ENCODE measurements at regions not wholly inside any gene's neighbourhood (a gene's known extent, or its start where the extent isn't known, plus 50 kb on each side); places are given as distances from the start of the nearest gene placed in this dataset.

DNA sequence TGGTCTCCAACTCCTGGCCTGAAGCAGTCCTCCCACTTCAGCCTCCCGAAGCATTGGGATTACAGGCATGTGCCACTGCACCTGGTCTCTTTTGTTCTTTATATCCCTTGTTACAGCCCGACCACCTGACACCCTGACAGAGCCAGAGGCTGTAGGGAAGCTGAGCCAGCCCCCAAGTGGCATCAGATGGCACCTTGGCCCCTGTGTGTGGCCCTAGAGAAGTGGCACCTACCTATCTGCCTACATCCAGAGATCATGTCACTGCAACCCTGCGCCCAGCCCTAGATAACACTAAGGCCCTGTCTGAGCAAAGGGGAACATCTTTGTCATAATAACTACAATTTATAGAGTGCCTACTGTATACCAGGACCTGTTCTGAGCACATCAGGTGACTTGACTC, 235.0 kb downstream of the AACS start:
- Mint-ChIP-seq H3K27me3 (ENCODE audit: unreplicated experiment) (no peaks in the 10 kb centered on the region), H3K27ac (ENCODE audit: unreplicated experiment) (no peak overlapping the region), H3K4me1 (ENCODE audit: unreplicated experiment) (no peaks in the 10 kb centered on the region), H3K9me3 (ENCODE audit: unreplicated experiment) (no peaks in the 10 kb centered on the region), H3K36me3 (ENCODE audit: unreplicated experiment) (no peaks in the 10 kb centered on the region), H3K4me3 (ENCODE audit: unreplicated experiment) (no peak overlapping the region)
- no peak for DNase-seq (ENCODE audit: extremely low spot score, unreplicated experiment)
- TF ChIP-seq, protein P1, sequence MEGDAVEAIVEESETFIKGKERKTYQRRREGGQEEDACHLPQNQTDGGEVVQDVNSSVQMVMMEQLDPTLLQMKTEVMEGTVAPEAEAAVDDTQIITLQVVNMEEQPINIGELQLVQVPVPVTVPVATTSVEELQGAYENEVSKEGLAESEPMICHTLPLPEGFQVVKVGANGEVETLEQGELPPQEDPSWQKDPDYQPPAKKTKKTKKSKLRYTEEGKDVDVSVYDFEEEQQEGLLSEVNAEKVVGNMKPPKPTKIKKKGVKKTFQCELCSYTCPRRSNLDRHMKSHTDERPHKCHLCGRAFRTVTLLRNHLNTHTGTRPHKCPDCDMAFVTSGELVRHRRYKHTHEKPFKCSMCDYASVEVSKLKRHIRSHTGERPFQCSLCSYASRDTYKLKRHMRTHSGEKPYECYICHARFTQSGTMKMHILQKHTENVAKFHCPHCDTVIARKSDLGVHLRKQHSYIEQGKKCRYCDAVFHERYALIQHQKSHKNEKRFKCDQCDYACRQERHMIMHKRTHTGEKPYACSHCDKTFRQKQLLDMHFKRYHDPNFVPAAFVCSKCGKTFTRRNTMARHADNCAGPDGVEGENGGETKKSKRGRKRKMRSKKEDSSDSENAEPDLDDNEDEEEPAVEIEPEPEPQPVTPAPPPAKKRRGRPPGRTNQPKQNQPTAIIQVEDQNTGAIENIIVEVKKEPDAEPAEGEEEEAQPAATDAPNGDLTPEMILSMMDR (IDR thresholded peaks at IDR 0.05) = no peak

DNA sequence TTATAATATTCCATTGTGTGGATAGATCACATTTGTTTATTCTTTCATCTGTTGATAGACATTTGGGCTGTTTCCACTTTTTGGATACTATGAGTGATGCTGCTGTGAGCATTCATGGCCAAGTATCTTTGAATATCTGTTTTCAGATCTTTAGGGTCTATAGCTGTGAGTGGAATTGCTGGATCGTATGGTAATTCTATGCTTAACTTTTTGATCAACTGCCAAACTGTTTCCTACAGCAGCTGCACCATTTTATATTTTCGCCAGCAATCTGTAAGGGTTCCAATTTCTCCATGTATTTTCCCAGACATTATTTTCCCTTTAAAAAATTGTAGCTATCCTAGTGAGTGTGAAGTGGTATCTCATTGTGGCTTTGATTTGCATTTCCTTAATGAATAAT, 238.1 kb downstream of the AACS start:
- TF ChIP-seq, protein P1 (IDR thresholded peaks at IDR 0.05) = no peak
- H3K9me3 Mint-ChIP-seq (ENCODE audit: unreplicated experiment) = no peaks in the 10 kb centered on the region
- no peaks in the 10 kb centered on the region for H3K4me1 Mint-ChIP-seq (ENCODE audit: unreplicated experiment)
- no peak overlapping the region for H3K4me3 Mint-ChIP-seq (ENCODE audit: unreplicated experiment)
- H3K36me3 Mint-ChIP-seq (ENCODE audit: unreplicated experiment) = no peaks in the 10 kb centered on the region
- DNase-seq (ENCODE audit: extremely low spot score, unreplicated experiment) = no peak
- H3K27me3 Mint-ChIP-seq (ENCODE audit: unreplicated experiment) = no peaks in the 10 kb centered on the region
- no peak overlapping the region for H3K27ac Mint-ChIP-seq (ENCODE audit: unreplicated experiment)

- H3K4me1 Mint-ChIP-seq (ENCODE audit: unreplicated experiment) = no peaks in the 10 kb centered on the region
- H3K36me3 Mint-ChIP-seq (ENCODE audit: unreplicated experiment) = no peaks in the 10 kb centered on the region
- no peak overlapping the region for H3K4me3 Mint-ChIP-seq (ENCODE audit: unreplicated experiment)
- no peak for DNase-seq (ENCODE audit: extremely low spot score, unreplicated experiment)
- H3K9me3 Mint-ChIP-seq (ENCODE audit: unreplicated experiment) = no peaks in the 10 kb centered on the region
- no peak overlapping the region for H3K27ac Mint-ChIP-seq (ENCODE audit: unreplicated experiment)
- TF ChIP-seq, protein P1 (IDR thresholded peaks at IDR 0.05) = no peak
- no peaks in the 10 kb centered on the region for H3K27me3 Mint-ChIP-seq (ENCODE audit: unreplicated experiment)
Observed at GRCh38 chr12:125304029-125304428, 238.8 kb downstream of the AACS start.

DNA sequence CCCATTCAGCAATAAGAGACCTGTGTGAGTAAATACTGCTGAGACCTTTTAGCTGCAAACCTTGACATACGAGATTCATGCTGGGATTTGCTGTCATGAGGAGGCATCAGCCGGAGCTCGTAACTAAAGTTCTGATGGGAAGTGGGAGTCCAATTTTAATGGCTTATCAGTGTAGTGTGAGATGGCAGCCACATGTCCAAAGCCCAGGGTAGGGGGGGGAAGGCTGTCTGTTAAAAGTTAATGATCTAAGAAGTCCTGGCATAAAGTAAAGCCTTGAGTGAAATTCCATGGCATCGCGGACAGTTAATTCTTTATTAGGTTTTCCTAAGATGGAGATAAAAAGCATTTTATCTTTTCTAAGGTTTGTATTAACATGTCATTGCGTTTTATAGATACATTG, 240.0 kb downstream of the AACS start:
- H3K36me3 Mint-ChIP-seq (ENCODE audit: unreplicated experiment) = no peaks in the 10 kb centered on the region
- H3K27ac Mint-ChIP-seq (ENCODE audit: unreplicated experiment) = no peak overlapping the region
- TF ChIP-seq, protein P1 (IDR thresholded peaks at IDR 0.05) = no peak
- H3K9me3 Mint-ChIP-seq (ENCODE audit: unreplicated experiment) = no peaks in the 10 kb centered on the region
- no peak for DNase-seq (ENCODE audit: extremely low spot score, unreplicated experiment)
- H3K4me1 Mint-ChIP-seq (ENCODE audit: unreplicated experiment) = no peaks in the 10 kb centered on the region
- no peaks in the 10 kb centered on the region for H3K27me3 Mint-ChIP-seq (ENCODE audit: unreplicated experiment)
- no peak overlapping the region for H3K4me3 Mint-ChIP-seq (ENCODE audit: unreplicated experiment)

DNA sequence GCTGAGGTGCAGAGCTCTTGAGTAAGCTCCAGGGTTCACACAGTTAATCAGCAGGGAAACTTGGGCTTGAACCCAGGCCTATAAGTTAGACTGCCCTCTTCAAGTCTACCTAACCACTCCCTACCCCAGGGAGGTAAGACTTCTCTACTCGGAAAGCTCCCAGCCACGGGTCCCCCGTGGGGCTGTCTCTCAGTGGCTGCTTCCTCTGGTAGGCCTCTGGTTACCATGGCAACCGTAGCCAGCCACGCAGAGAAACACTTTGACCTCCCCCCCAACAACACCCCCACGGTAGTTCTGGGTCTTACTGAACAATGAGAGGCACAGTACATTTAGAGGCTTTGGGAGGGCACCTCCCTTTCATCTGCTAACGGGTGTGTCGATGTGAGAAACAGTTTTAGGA, 245.2 kb downstream of the AACS start:
- H3K27me3 Mint-ChIP-seq (ENCODE audit: unreplicated experiment) = no peaks in the 10 kb centered on the region
- H3K27ac Mint-ChIP-seq (ENCODE audit: unreplicated experiment) = no peak overlapping the region
- H3K4me1 Mint-ChIP-seq (ENCODE audit: unreplicated experiment) = no peaks in the 10 kb centered on the region
- no peaks in the 10 kb centered on the region for H3K36me3 Mint-ChIP-seq (ENCODE audit: unreplicated experiment)
- TF ChIP-seq, protein P1 (IDR thresholded peaks at IDR 0.05) = no peak
- H3K4me3 Mint-ChIP-seq (ENCODE audit: unreplicated experiment) = no peak overlapping the region
- no peak for DNase-seq (ENCODE audit: extremely low spot score, unreplicated experiment)
- H3K9me3 Mint-ChIP-seq (ENCODE audit: unreplicated experiment) = no peaks in the 10 kb centered on the region

All from osteocyte (in vitro differentiated cells).